ENCODE measurements at regions not wholly inside any gene's neighbourhood (a gene's known extent, or its start where the extent isn't known, plus 50 kb on each side); places are given as distances from the start of the nearest gene placed in this dataset.

GRCh38 chr12:131362291-131363211 lies 348.3 kb upstream of the SFSWAP start (continued):
- peak; percentile 99 for TF ChIP-seq TCFL5 (CRISPR knock-in tag; conservative IDR thresholded peaks at IDR 0.05)
- peak; percentile 95 for TF ChIP-seq ESRRB (CRISPR knock-in tag; IDR thresholded peaks at IDR 0.05; ENCODE audit: borderline replicate concordance)
- TF ChIP-seq DLX4 (CRISPR knock-in tag; IDR thresholded peaks at IDR 0.05), result peak; percentile 73; the same call in 1 of the 2 replicates
- TF ChIP-seq POLR2A (conservative IDR thresholded peaks at IDR 0.05), result no peak
- TF ChIP-seq POLR3G (IDR thresholded peaks at IDR 0.05; ENCODE audit: extremely low read depth, insufficient read length, insufficient replicate concordance), result no peak
- peak in 1 of 2 experiments; percentile 99; a peak in 2 of 4 replicates for TF ChIP-seq TEAD1 (CRISPR knock-in tag; IDR thresholded peaks at IDR 0.05)
- 0 out of 2 replicates have a peak, but pooled peaks have one; percentile 48 for TF ChIP-seq KDM2B (CRISPR knock-in tag; IDR thresholded peaks at IDR 0.05)
- TF ChIP-seq, protein P1, sequence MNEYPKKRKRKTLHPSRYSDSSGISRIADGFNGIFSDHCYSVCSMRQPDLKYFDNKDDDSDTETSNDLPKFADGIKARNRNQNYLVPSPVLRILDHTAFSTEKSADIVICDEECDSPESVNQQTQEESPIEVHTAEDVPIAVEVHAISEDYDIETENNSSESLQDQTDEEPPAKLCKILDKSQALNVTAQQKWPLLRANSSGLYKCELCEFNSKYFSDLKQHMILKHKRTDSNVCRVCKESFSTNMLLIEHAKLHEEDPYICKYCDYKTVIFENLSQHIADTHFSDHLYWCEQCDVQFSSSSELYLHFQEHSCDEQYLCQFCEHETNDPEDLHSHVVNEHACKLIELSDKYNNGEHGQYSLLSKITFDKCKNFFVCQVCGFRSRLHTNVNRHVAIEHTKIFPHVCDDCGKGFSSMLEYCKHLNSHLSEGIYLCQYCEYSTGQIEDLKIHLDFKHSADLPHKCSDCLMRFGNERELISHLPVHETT (CRISPR knock-in tag; conservative IDR thresholded peaks at IDR 0.05 in 1 of 2, IDR thresholded peaks at IDR 0.05 in 1 of 2), result peak in 1 of 2 experiments; percentile 99; a peak in 2 of 4 replicates
- TF ChIP-seq WHSC1 (IDR thresholded peaks at IDR 0.05; ENCODE audit: low read length), result no peak
- TF ChIP-seq ETV1 (tag; conservative IDR thresholded peaks at IDR 0.05; ENCODE audit: low read depth), result peak; percentile 91
- peak; percentile 78 for TF ChIP-seq ESRRA (IDR thresholded peaks at IDR 0.05; ENCODE audit: borderline replicate concordance, low read depth)
- no peak for TF ChIP-seq GTF2F1 (IDR thresholded peaks at IDR 0.05; ENCODE audit: low read depth, low read length)
- TF ChIP-seq POLR2AphosphoS2 (IDR thresholded peaks at IDR 0.05; ENCODE audit: low read length), result no peak
- TF ChIP-seq NUFIP1 (IDR thresholded peaks at IDR 0.05; ENCODE audit: partially characterized antibody), result peak; percentile 83
- peak; percentile 96 for TF ChIP-seq ZNF57 (CRISPR knock-in tag; IDR thresholded peaks at IDR 0.05)
- peak in 1 of 2 experiments; percentile 56 for TF ChIP-seq AFF1 (IDR thresholded peaks at IDR 0.05; ENCODE audit: low read depth in 1 of 2, partially characterized antibody in 2 of 2)
- TF ChIP-seq KAT8 (IDR thresholded peaks at IDR 0.05; ENCODE audit: low read depth), result no peak
- TF ChIP-seq, protein P2, sequence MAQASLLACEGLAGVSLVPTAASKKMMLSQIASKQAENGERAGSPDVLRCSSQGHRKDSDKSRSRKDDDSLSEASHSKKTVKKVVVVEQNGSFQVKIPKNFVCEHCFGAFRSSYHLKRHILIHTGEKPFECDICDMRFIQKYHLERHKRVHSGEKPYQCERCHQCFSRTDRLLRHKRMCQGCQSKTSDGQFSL (CRISPR knock-in tag; IDR thresholded peaks at IDR 0.05), result no peak
- TF ChIP-seq, protein P2 (tag; IDR thresholded peaks at IDR 0.05), result peak in 1 of 2 experiments; percentile 96; a peak in 2 of 4 replicates
- no peak for TF ChIP-seq TARDBP (IDR thresholded peaks at IDR 0.05)
- peak; percentile 96 for TF ChIP-seq PTRF (tag; IDR thresholded peaks at IDR 0.05)
